PC-3 (cell line): ENCODE measurements at regions not wholly inside any gene's neighbourhood (a gene's known extent, or its start where the extent isn't known, plus 50 kb on each side); places are given as distances from the start of the nearest gene placed in this dataset.

ENCODE experiments used
- ATAC-seq: fragments of 200-7000 bp; cut with Tn5 transposase; 2 replicates; pipeline ENCODE4 v1.9.1; 2020; ENCODE audit warnings: mild to moderate bottlenecking, moderate library complexity
- BruUV-seq: library from RNA; stranded (reverse); fragments of 400-500 nt; replicated peaks from 2 replicates; lab custom pipeline; 2021; lab: Mats Ljungman, UMichigan
- CTCF ChIA-PET: fragments of 300-600 bp; sonication (Branson Sonifier 250); formaldehyde crosslinking; loops from one replicate; lab custom pipeline; 2022; ENCODE audit warnings: antibody characterized with exemption; lab: Charles Lee
- POLR2A ChIA-PET: fragments of 300-600 bp; sonication (Branson Sonifier 250); formaldehyde crosslinking; loops from one replicate; lab custom pipeline; 2022; ENCODE audit warnings: antibody characterized with exemption; ENCODE audit not compliant: unreplicated experiment; lab: Charles Lee
- DNase-seq: peaks from one replicate; pipeline ENCODE4 v3.0.0-alpha.2; 2015
- H2AFZ ChIP-seq: fragments of 300-600 bp; sonication (generic); 2 replicates; pipeline ENCODE4 v1.6.0; 2016; ENCODE audit warnings: antibody characterized with exemption, low read length
- H3F3A ChIP-seq: fragments of 300-600 bp; sonication (generic); one replicate; pipeline ENCODE4 v1.6.0; 2017; ENCODE audit warnings: antibody characterized with exemption, low read length, control low read depth, mild to moderate bottlenecking; ENCODE audit not compliant: unreplicated experiment
- H3K27ac ChIP-seq: fragments of 300-600 bp; sonication (generic); 2 replicates; pipeline ENCODE4 v1.5.1; 2016; ENCODE audit warnings: mild to moderate bottlenecking, low read length
- H3K27me3 ChIP-seq: fragments of 300-600 bp; sonication (generic); 2 replicates; pipeline ENCODE4 v1.6.1; 2016; ENCODE audit warnings: low read length, mixed read lengths
- H3K36me3 ChIP-seq: fragments of 300-600 bp; sonication (generic); 2 replicates; pipeline ENCODE4 v1.6.1; 2016; ENCODE audit warnings: low read depth, mixed run types, low read length, mixed read lengths
- H3K4me1 ChIP-seq: fragments of 300-600 bp; sonication (generic); 2 replicates; pipeline ENCODE4 v1.5.1; 2016; ENCODE audit warnings: low read length; ENCODE audit not compliant: insufficient read depth
- H3K4me2 ChIP-seq: fragments of 300-600 bp; sonication (generic); 2 replicates; pipeline ENCODE4 v1.6.0; 2016; ENCODE audit warnings: low read length
- H3K4me3 ChIP-seq: fragments of 300-600 bp; sonication (generic); 2 replicates; pipeline ENCODE4 v1.5.1; 2016; ENCODE audit warnings: mild to moderate bottlenecking, low read length, mixed read lengths
- H3K79me2 ChIP-seq: fragments of 300-600 bp; sonication (generic); 2 replicates; pipeline ENCODE4 v1.6.1; 2017; ENCODE audit warnings: low read length, mixed read lengths
- H3K9ac ChIP-seq: fragments of 300-600 bp; sonication (generic); 2 replicates; pipeline ENCODE4 v1.6.0; 2016; ENCODE audit warnings: mild to moderate bottlenecking, low read length
- H3K9me2 ChIP-seq: fragments of 300-600 bp; sonication (generic); replicated peaks from 2 replicates; pipeline ENCODE4 v1.6.1; 2016; ENCODE audit warnings: mixed run types, low read length, mixed read lengths
- H3K9me3 ChIP-seq: fragments of 300-600 bp; sonication (generic); 2 replicates; pipeline ENCODE4 v1.6.1; 2016; ENCODE audit warnings: low read length, mixed read lengths
- H4K20me1 ChIP-seq: fragments of 300-600 bp; sonication (generic); 2 replicates; pipeline ENCODE4 v1.6.1; 2016; ENCODE audit warnings: low read length, mixed read lengths
- CTCF ChIP-seq: fragments of 300-600 bp; sonication (generic); conservative IDR thresholded peaks from 2 replicates; pipeline ENCODE4 v1.5.1; 2017; ENCODE audit warnings: antibody characterized with exemption, low read depth, mild to moderate bottlenecking, low read length
- EZH2 ChIP-seq: fragments of 300-600 bp; sonication (generic); IDR thresholded peaks from one replicate; pipeline ENCODE4 v1.6.1; 2017; ENCODE audit warnings: antibody characterized with exemption, mild to moderate bottlenecking, low read length; ENCODE audit not compliant: unreplicated experiment
- EZH2phosphoT487 ChIP-seq: fragments of 300-600 bp; sonication (generic); IDR thresholded peaks from 2 replicates; pipeline ENCODE4 v1.6.1; 2018; ENCODE audit warnings: mild to moderate bottlenecking, antibody characterized with exemption, low read length, borderline replicate concordance
- intact Hi-C: fragments of 100-400 bp; cut with micrococcal nuclease; formaldehyde crosslinking; loops from 2 replicates; pipeline ENCODE4 v1.9.0; 2023

DNA sequence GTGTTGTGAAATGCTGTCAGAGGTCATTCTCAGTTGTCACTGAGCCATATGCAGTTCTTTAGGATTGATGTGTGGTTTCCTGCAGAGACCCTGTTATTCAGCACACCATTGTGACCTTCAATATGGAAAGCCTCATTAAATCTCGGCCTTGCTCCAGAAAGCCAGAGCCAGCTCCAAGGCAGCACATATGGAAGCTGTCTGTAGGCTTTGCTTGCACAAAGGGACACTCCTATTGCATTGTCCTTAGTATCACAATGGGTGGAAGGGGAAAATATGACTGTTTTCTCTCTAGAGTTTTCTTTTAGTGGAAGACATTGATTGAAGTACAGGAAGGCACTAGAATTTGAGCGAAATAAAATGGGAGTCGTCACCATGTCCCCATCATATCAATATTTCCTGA lies 179.0 kb downstream of the CEP135 start:
- no peak for ATAC-seq
- Histone ChIP-seq H3K9ac (no peak overlapping the region), H3K4me3 (no peak overlapping the region), H3K79me2 (no peaks in the 10 kb centered on the region), H3K9me2 (no peaks in the 10 kb centered on the region), H3K4me2 (no peak overlapping the region), H3K27me3 (peaks cover 5% of the 10 kb centered on the region; the same call in 1 of the 2 replicates), H4K20me1 (no peaks in the 10 kb centered on the region), H3K4me1 (peaks cover 5% of the 10 kb centered on the region; the same call in 1 of the 2 replicates), H3K27ac (no peak overlapping the region), H2AFZ (no peak overlapping the region), H3F3A (no peaks in the 10 kb centered on the region), H3K36me3 (no peaks in the 10 kb centered on the region), H3K9me3 (no peaks in the 10 kb centered on the region)
- no peak for DNase-seq
- intact Hi-C loops = no loop called here
- no TSS peak for BruUV-seq
- POLR2A ChIA-PET = no interaction called here
- no peak for TF ChIP-seq EZH2
- no peak for TF ChIP-seq CTCF
- no peak for TF ChIP-seq EZH2phosphoT487
- CTCF ChIA-PET = no interaction called here

DNA sequence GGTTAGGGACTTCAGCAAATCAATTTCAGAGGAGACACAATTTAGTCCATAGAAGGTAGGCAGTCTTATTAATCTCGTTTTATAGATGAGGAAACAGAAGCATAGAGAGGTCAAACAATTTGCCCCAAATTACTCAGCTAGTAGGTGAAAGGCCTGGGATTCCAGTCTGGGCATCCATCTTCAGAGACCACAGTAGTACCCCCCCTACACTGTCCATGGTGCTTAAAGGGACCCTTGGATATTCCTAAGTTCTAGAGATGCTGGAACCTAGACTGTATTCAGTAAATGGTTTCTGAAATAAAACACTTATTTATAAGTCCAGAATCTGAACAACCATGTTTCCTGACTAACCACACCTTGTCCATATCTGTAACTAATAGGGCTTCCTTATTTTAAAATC lies 174.8 kb downstream of the CEP135 start:
- no peak for DNase-seq

More for the DNA sequence above, 174.8 kb downstream of the CEP135 start:
- POLR2A ChIA-PET = no interaction called here
- BruUV-seq = no TSS peak
- Histone ChIP-seq H3K27me3 (peaks cover 23% of the 10 kb centered on the region), H2AFZ (no peak overlapping the region), H3K9me2 (no peaks in the 10 kb centered on the region), H3K27ac (no peak overlapping the region), H3K36me3 (no peaks in the 10 kb centered on the region), H3K9me3 (no peaks in the 10 kb centered on the region), H3K79me2 (no peaks in the 10 kb centered on the region), H3K4me3 (no peak overlapping the region), H3F3A (no peaks in the 10 kb centered on the region), H4K20me1 (no peaks in the 10 kb centered on the region), H3K4me2 (no peak overlapping the region), H3K9ac (no peak overlapping the region), H3K4me1 (peaks cover 5% of the 10 kb centered on the region; the same call in 1 of the 2 replicates)
- no peak for ATAC-seq
- intact Hi-C loops = no loop called here
- TF ChIP-seq CTCF = no peak
- TF ChIP-seq EZH2phosphoT487 = no peak
- no peak for TF ChIP-seq EZH2
- CTCF ChIA-PET = no interaction called here
